ENCODE measurements at regions not wholly inside any gene's neighbourhood (a gene's known extent, or its start where the extent isn't known, plus 50 kb on each side); places are given as distances from the start of the nearest gene placed in this dataset.

GRCh38 chr12:127861406-127861805 lies 405.6 kb upstream of the TMEM132C start:
- H3K4me3 ChIP-seq, result no peak overlapping the region
- 67 to 71% (median 68%) methylated on average over 3 of the region's 3 CpGs for WGBS, 4 donors
- no peak overlapping the region for H3K27ac ChIP-seq
- DNase-seq, result no peak
- TF ChIP-seq POLR2A (IDR thresholded peaks at IDR 0.05) (no peak), CTCF (IDR thresholded peaks at IDR 0.05) (no peak)
- H3K36me3 ChIP-seq (replicated peaks in 1 of 2), result no peaks in the 10 kb centered on the region
- no peaks in the 10 kb centered on the region for H3K4me1 ChIP-seq (replicated peaks in 1 of 2)
- H3K9me3 ChIP-seq (replicated peaks in 1 of 3), result no peaks in the 10 kb centered on the region
- intact Hi-C loops (cut with DNase I), result no loop called here
- no peaks in the 10 kb centered on the region for H3K27me3 ChIP-seq

- WGBS, 4 donors, result 81 to 91% (median 87%) methylated on average over 2 of the region's 2 CpGs
- Histone ChIP-seq H3K36me3 (replicated peaks in 1 of 2) (no peaks in the 10 kb centered on the region), H3K27me3 (no peaks in the 10 kb centered on the region), H3K4me1 (replicated peaks in 1 of 2) (no peaks in the 10 kb centered on the region), H3K4me3 (no peak overlapping the region), H3K9me3 (replicated peaks in 1 of 3) (no peaks in the 10 kb centered on the region), H3K27ac (no peak overlapping the region)
- no peak for DNase-seq
- intact Hi-C loops (cut with DNase I), result no loop called here
- TF ChIP-seq CTCF (IDR thresholded peaks at IDR 0.05) (no peak), POLR2A (IDR thresholded peaks at IDR 0.05) (no peak)
These were observed 393.7 kb upstream of the TMEM132C start for GRCh38 chr12:127873306-127873705.

- whole genome bisulfite sequencing, 4 donors, result 74 to 86% (median 78%) methylated on average over 3 of the region's 3 CpGs
- Histone ChIP-seq H3K36me3 (replicated peaks in 1 of 2) (no peaks in the 10 kb centered on the region), H3K4me3 (no peak overlapping the region), H3K9me3 (replicated peaks in 1 of 3) (no peaks in the 10 kb centered on the region), H3K4me1 (replicated peaks in 1 of 2) (no peaks in the 10 kb centered on the region), H3K27ac (no peak overlapping the region), H3K27me3 (no peaks in the 10 kb centered on the region)
- intact Hi-C loops (cut with DNase I), result no loop called here
- DNase-seq, result no peak
- no peak for TF ChIP-seq CTCF (IDR thresholded peaks at IDR 0.05)
- TF ChIP-seq POLR2A (IDR thresholded peaks at IDR 0.05), result no peak
These were observed 385.4 kb upstream of the TMEM132C start for GRCh38 chr12:127881371-127882140.

- WGBS, 4 donors, result 59 to 83% (median 69%) methylated on average over 1 of the region's 1 CpG
These were observed 384.0 kb upstream of the TMEM132C start for GRCh38 chr12:127883013-127883412.

More at GRCh38 chr12:127883013-127883412, 384.0 kb upstream of the TMEM132C start:
- Histone ChIP-seq H3K27me3 (no peaks in the 10 kb centered on the region), H3K4me1 (replicated peaks in 1 of 2) (no peaks in the 10 kb centered on the region), H3K36me3 (replicated peaks in 1 of 2) (no peaks in the 10 kb centered on the region), H3K9me3 (replicated peaks in 1 of 3) (no peaks in the 10 kb centered on the region), H3K4me3 (no peak overlapping the region), H3K27ac (no peak overlapping the region)
- no peak for DNase-seq
- intact Hi-C loops (cut with DNase I), result no loop called here
- TF ChIP-seq POLR2A (IDR thresholded peaks at IDR 0.05), result no peak
- TF ChIP-seq CTCF (IDR thresholded peaks at IDR 0.05), result no peak

Data from adrenal gland (tissue), 9 donors.